SK-N-SH (cell line): ENCODE measurements at regions not wholly inside any gene's neighbourhood (a gene's known extent, or its start where the extent isn't known, plus 50 kb on each side); places are given as distances from the start of the nearest gene placed in this dataset.

Experiments
- JUND ChIP-seq: IDR thresholded peaks from 2 replicates; pipeline ENCODE4 v1.4.0; 2012
- NRF1 ChIP-seq: IDR thresholded peaks from 2 replicates; pipeline ENCODE4 v1.6.1; 2012; ENCODE audit warnings: low read depth, mild to moderate bottlenecking, low read length
- RFX5 ChIP-seq: IDR thresholded peaks from 2 replicates; pipeline ENCODE4 v1.6.1; 2012; ENCODE audit warnings: mild to moderate bottlenecking, improper control_type of control experiment, low read length
- TF ChIP-seq, protein P1 (sequence below): fragments of 200-600 bp; sonication (generic); IDR thresholded peaks from 2 replicates; pipeline ENCODE4 v1.6.1; 2017; ENCODE audit warnings: antibody characterized with exemption, mild to moderate bottlenecking, moderate library complexity

DNA sequence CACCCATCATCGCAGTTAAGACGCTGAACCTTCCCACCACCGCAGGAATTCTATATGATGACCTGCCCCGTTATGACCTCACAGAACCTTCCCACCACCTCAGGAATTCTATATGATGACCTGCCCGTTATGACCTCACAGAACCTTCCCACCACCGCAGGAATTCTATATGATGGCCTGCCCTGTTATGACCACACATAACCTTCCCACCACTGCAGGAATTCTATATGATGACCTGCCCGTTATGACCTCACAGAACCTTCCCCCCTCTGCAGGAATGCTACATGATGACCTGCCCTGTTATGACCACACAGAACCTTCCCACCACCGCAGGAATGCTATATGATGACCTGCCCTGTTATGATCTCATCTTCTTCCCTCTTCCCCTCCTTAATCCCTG is 64.3 kb downstream of the IRX1 start:
- TF ChIP-seq, protein P1, sequence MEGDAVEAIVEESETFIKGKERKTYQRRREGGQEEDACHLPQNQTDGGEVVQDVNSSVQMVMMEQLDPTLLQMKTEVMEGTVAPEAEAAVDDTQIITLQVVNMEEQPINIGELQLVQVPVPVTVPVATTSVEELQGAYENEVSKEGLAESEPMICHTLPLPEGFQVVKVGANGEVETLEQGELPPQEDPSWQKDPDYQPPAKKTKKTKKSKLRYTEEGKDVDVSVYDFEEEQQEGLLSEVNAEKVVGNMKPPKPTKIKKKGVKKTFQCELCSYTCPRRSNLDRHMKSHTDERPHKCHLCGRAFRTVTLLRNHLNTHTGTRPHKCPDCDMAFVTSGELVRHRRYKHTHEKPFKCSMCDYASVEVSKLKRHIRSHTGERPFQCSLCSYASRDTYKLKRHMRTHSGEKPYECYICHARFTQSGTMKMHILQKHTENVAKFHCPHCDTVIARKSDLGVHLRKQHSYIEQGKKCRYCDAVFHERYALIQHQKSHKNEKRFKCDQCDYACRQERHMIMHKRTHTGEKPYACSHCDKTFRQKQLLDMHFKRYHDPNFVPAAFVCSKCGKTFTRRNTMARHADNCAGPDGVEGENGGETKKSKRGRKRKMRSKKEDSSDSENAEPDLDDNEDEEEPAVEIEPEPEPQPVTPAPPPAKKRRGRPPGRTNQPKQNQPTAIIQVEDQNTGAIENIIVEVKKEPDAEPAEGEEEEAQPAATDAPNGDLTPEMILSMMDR = no peak
- no peak for TF ChIP-seq JUND
- TF ChIP-seq RFX5 = no peak
- no peak for TF ChIP-seq NRF1
